Liver (tissue), 3 donors: ENCODE measurements at regions not wholly inside any gene's neighbourhood (a gene's known extent, or its start where the extent isn't known, plus 50 kb on each side); places are given as distances from the start of the nearest gene placed in this dataset.

Experiments
- RAD21 ChIP-seq, 2 donors: IDR thresholded peaks; 2 replicates each; pipeline ENCODE4 v1.6.1; 2016; ENCODE audit warnings: antibody characterized with exemption in 2 of 2, mild to moderate bottlenecking in 2 of 2
- TF ChIP-seq, protein P1 (sequence below): fragments of 150-350 bp; IDR thresholded peaks from 2 replicates; pipeline ENCODE4 v1.5.1; 2017; ENCODE audit warnings: improper control_type of control experiment, low read depth, low read length; ENCODE audit not compliant: missing input control
- donor health status: healthy.
- donor health status: healthy.

DNA sequence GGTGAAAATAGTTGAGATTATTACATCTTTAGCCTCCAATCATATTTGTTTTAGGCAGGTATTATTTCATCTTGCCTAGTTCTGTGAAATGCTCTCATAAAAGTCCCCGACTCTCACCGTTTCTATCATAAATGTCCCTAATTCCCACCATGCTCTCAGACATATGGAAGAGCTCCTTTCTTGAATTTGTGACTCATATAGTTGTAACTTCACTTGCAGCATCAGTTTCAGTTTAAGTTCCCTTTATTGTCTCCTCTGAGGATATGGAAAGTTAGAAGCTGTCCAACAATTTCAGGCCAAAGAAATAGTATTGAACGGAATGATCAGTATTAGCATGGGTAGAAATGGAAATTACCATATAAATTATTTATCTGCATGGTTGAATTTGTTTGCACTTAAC is 187.5 kb upstream of the NR4A3 start:
- TF ChIP-seq, protein P1, sequence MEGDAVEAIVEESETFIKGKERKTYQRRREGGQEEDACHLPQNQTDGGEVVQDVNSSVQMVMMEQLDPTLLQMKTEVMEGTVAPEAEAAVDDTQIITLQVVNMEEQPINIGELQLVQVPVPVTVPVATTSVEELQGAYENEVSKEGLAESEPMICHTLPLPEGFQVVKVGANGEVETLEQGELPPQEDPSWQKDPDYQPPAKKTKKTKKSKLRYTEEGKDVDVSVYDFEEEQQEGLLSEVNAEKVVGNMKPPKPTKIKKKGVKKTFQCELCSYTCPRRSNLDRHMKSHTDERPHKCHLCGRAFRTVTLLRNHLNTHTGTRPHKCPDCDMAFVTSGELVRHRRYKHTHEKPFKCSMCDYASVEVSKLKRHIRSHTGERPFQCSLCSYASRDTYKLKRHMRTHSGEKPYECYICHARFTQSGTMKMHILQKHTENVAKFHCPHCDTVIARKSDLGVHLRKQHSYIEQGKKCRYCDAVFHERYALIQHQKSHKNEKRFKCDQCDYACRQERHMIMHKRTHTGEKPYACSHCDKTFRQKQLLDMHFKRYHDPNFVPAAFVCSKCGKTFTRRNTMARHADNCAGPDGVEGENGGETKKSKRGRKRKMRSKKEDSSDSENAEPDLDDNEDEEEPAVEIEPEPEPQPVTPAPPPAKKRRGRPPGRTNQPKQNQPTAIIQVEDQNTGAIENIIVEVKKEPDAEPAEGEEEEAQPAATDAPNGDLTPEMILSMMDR: no peak
- TF ChIP-seq RAD21 (IDR thresholded peaks at IDR 0.05): no peak
